ENCODE measurements at regions not wholly inside any gene's neighbourhood (a gene's known extent, or its start where the extent isn't known, plus 50 kb on each side); places are given as distances from the start of the nearest gene placed in this dataset.

DNA sequence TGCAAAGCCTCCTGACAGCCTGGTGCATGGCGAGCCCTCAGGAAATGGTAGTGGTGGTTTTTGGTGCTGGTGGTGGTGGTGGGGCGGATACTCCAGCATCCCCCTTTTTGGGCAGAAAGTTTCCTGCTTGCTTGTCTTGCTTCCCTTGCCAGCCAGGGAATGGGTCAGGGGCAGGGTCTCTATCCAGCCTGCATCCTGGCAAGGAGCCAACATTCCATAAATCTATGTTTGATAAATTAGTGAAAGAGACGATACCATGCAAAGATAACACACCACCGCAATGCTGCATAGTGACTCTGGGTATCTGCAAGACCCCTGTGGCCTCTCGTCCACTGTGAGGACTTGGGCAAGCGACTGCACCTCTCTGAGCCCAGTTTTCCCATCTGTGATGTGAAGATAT, 246.2 kb downstream of the LRFN2 start:
- DNase-seq = no peak

DNA sequence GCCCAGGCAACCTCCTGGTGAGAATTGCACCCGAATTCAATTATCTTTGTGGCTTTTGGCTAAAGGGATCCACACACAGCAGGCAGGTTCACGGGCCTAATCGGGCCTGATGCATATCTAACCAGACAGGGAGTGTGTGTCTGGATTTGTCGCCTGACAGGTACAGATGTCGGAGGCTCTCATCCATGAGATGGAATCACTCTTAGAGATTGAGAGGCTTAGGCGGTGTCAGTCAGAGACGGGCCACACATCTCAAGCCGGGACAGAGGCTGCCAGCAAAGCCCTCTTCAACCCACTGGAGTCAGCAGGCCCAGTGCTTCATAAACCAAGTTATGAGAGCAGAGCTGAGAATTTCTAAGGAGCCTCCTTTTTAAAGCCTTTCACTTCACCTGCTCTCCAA, 247.0 kb downstream of the LRFN2 start:
- no peak for DNase-seq

DNA sequence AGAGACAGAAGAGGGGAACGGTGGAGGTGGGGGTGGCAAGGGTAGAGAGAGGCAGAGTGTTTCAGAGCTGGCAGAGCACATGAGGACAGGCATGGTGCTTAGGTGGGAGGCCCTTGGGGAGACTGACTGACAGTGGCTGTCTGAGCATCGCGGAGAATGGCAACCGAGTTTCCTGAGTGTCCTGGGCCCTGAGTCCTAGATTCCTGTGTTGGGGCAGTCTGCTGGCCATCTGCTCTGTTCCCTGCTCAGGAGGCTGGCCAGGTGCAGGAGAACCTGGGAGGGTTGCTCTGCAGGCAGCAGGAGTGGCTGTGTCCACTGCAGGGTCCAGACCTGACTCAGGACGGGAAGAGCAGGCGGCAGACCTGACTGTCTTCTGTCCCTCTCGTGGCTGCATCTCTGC, 248.9 kb downstream of the LRFN2 start:
- no peak for DNase-seq

DNA sequence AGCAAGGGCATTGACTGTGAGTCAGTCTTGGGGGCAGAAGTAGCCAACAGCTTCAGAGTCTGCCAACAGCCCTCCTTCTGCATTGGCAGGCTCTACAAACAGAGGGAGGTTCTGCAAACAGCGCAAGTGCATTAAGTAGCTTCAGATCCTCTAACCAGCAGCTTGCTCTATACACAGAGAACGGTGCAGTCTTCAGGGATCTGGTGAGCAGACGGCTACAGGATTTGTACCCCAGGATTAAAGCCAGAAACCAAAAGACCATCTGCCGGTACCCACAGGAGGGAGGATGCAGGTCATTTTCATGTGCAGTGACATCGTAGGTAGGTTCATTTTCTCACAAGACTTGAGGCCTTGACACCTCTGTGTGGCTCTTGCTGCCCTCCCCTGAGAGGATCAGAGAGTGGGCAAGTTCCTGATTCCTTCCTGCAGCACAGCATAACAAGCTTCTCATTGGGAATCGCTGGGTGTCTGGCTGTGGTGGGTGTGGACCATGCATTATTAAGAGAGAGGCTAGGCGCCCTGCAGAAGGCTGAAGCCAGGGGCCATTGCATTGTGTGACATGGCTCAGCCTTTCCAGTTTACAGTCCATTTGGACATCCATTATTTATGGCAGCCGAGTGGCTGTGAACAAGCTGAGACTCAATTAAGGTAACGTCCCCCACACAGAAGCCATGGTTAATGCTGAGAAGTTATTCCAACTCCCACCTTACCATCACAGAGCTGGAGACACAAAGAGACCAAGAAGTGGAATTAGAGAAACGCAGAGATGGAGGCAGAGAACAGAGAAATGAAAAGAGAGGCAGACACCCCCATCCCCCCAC, 250.0 kb downstream of the LRFN2 start:
- no peak for DNase-seq

DNA sequence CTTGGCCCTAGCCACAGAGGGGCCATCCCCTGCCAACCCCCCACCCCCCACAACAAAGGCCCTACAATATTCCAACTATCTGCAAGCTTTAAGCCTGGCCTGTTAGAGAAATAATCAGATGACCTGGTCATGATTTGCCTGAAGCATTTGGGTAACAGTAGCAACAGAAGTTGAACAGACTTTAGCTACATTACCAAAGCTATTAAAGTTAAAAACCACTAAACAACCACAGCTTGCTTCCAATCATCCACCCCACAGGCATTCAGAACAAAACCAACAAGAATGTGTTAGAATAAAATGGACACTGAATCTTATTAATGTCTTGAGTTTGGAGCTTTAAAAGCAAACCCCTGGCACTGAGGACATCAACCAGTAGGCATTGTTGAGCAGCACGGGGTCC, 250.9 kb downstream of the LRFN2 start:
- DNase-seq = no peak

DNA sequence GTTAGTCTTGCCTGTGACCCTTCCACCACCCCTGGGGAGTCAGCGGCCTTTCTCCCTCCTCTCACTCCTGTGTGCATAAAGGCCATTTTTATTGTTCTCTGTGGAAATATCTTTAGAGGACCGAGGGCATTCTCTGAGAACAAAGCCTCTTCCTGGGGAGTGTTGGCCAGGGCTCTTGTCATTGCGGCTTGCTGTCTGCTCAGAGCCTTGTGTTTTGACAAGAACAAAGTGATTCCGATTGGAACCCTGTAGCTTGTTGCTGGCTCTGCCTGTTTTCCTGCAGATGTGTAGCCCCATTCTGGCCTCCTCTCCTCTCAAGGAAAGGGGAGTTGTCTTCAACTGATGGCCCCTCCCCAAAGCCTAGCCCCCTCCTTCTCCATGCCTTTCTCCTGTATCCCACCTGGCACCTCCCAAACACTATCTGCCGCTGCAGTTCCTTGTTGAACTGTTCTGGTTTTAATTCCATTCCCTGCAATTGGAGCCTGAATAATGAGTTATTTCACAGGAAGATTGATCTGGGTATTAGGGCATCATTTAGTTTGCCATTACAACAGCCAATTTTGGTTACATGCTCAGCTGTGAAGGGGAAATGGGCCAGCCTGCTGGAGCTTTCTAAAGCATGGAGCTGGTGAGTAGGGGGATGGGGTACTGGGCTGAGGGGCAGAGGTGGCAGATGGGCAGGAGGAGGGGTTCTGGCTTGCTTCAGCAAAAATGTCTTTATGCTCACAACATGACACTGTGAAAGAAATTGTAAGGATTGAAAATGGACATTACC, 252.5 kb downstream of the LRFN2 start:
- no peak for DNase-seq

DNA sequence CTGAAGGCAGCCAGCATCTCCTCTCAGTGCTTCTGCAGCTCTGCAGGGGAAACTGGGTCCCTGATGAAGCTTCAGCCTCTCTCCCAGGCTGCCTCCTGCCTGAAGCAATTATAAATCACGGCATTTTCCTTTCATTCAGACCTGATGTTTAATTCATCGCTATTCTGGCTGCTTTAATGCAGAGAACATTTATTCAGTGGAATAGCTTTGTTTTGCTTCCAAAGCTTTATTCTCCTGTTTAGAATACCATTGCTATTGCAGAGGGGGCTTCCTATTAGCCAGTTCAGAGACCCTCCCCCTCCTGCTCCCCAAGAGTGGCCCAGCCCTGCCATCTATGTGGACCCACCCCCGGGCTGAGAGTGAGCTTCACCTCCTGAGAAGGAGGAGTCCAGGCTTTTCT, 255.6 kb downstream of the LRFN2 start:
- no peak for DNase-seq

DNA sequence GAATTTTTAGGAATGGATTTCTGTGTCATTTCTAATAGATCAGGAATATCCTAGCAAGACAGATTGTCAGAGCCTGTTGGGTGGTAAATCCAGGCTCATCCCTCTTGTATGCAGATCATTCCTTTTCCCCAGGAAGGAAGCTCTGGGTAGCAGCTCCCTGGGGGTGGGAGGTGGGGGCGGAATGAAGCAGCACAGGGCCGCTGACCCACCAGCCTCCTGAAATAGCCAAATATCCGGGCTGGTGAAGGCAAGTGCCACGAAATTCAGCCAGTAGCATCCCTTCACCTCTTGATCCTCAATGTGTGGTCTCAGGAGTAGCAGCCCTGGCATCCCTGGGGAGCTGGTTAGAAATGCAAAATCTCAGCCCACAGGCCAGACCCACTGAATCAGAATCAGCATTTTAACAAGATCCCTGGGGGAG, 256.9 kb downstream of the LRFN2 start:
- no peak for DNase-seq

DNA sequence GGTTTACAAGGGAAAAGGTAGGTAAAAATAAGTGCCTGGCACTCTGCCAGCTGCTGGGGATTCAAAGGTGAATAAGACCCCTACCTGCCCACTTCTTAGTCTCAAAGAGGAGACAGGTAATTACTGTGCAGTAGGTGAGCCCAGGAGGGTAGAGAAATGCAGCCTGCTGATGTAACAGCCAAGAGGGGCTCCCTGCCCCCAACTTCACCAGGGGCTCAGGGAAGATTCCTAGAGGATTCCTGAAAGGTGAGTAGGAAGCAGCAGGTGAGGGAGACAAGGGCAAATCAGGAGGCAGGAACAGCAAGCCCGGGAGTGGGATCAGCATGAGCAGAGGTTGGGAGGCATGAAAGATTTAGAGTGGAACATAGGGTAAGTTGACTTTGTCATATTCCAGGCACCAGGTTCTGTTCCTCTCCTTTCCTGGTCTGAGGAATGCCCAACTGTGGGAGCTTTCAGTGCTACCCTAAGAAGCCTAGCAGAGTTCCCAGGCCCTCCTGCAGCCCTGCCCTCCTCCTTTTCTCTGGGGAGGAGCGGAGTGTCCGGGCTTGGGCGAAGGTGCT, 258.1 kb downstream of the LRFN2 start:
- no peak for DNase-seq

DNA sequence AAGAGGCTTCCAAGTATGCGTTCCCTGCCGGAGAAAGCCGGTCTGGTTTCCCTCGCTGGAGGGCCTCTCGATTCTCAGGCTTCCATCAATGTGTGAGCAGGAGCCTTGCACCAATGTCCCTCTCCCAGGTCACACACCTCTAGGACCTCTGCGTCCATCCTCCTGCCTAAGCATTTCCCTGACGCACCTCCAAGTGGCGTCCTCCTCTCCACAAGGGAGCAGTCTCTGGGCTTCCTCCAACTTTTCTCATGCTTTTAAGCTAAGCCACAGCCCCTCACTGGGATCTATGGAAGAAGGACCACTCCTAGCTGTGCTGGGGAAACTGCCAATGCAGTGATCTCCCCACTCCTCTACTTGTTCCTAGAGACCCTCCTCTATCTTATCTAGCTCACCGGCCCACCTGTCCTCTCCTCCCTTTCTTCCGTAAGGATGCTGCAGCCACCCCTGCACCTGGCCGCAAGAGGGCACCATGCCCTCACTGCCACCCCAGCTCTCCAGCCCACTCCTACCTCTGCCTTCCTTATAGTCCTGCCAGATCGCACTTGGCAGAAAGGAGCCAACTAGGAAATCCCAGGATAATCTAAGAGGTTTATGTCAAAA, 258.7 kb downstream of the LRFN2 start:
- DNase-seq = no peak

DNA sequence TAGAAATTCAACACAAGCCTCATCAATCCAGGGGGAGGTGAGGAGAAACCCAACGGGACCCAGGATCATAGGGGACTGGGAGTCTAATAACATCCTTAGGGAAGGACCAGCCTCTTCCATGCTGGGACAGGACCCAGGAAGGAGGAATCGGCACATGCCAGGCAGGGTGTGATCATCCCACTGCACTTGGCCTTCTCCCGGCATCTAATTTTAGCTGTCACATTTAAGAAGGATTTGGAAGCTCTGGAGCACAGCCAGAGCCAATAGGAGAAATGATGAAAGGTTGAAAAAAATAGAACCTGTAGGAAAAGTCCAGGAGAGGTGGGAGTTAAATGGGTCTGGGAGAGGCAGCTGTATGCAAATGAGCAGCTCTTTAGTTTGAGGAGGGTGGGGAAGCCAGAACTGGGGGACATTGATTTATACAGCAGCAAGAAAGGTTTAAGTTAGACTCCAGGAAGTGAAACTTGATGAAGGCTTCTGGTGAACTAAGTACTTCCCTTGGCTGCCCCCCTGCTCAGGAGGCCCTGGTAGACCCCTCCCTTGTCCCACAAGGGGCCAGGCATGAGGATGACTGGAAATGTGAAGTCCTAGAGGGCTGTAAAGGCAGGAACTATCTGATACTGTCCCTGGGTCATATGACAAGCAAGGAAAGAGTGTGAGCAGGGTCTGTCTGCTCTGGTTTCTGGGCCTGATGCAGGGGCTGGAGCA, 260.3 kb downstream of the LRFN2 start:
- no peak for DNase-seq

DNA sequence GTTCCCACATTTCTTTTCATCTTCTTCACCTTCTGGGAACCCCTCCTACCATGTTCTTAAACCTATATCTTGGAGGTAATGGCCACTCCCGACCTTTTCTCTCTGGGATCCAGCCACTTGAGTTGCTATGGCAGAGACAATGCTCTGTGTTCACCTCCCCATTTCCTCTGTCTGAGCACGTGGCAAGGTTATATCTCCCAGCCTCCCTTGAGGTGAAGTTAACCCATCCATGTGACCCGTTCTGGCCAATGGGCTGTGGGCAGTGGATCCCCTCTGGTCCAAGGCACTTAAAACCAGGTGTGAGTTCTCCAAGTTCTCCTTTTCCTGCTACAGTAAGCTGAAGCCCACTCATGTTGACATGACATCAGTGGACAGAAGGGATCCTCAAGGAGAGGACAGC, 261.4 kb downstream of the LRFN2 start:
- DNase-seq = no peak

DNA sequence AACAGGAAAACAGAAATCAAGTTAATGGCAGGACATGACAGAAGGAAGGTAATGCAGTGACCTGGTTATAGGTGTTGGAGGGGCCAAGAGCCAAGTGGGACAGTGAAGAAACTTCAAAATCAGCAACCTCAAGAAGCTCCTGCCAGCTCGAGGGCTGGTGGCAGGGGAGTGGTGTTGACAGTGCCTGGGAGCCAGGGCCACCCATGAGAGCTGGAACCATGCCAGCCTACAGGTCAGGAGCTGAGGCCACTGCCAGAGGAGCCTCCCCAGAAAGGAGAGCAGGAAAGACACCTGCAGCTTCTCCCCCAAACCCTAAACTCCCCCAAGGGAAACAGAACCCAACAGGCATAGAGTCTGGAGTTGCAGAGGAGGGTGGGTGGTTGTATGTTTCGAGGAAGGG, 262.1 kb downstream of the LRFN2 start:
- no peak for DNase-seq

DNA sequence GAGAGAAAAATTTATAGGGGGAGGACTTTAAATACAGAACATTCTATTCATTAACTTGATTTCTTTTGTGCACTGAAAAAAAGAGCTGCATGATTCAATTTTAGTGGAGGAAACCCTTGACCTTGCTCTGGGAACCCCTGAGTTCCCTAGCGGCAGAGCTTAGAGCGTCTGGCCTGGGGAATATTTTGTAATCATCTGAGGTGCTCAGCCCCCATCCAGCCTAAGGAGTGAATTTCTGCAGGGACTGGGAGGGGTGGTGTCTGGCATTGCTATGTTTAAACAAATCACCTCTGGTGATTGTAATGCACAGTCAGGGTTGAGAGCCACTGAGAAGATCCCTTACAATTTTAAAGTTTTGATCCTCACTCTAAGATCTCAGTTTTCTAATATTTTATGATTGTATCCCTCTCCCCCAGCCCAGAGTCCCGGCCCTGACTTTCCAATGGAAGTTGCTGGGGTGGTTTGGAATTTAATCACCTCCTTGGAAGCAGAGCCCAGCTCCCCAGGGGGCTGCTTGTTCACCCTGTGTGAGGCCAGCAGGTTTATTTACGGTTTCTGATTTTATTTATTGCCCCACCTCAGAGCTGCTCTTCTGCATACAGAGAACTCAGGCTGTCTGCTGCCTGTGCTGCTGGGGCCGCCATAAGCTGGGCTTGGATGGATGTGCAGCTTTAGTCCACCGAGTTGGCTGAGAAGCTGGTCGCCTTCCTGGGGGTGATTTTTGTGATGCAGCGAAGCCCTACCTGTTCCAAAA, 263.1 kb downstream of the LRFN2 start:
- no peak for DNase-seq

DNA sequence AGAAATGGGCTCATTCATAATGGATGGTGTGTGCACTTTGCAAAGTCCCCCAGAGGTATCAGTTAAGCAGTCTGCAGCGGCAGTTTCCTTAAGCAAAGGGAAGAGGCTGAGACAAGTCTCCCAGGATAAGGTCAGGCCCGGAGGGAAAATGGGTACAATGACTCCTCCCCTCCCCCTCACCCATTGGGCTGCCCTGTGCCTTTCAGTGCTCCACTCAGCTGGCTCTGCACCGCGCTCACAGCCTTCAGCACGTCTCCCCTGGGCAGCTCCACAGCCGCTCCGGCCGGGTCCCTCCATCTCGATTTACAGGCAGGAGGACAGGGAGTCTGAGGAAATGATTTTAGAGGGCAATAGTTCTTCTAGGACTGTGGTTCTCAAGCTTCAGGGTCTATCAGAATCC, 264.8 kb downstream of the LRFN2 start:
- no peak for DNase-seq

DNA sequence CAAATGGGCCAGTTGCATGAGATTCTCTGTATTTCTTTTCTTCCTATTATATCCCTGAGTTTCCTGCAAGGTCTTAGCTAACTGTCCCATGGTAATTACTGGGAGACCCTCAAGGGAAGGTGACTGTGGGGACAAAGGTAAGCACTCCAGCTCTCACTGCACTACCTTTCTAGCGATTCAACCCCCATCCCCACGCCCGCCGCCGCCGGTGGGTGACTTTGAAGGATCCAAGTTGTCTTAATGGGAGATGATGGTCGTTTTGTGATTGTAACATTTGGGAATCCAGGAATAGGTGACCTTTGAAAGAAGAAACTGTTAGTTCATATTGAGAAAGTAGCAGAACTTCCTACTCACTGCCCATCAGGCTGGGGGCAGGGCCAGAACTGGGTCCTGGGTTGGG, 265.5 kb downstream of the LRFN2 start:
- no peak for DNase-seq

DNA sequence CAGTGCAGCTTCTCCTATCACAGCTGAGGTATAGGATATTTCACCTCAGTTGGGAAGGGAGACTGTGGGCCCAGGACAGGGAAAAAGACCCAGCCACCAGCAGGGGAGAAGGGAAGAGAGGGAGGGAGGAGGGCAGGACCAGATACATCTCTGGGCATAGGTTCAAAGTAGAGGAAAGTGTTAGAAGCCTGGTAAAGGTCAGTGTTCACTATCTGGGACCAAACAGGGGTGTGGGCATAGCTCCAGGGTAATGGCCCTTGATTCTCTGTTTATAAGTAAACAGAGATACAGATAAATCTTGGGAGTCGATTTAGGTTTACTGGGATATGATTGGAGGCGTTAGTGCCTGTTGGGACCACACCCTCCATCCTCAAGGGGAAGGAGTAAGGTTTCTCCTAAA, 266.2 kb downstream of the LRFN2 start:
- DNase-seq = no peak

DNA sequence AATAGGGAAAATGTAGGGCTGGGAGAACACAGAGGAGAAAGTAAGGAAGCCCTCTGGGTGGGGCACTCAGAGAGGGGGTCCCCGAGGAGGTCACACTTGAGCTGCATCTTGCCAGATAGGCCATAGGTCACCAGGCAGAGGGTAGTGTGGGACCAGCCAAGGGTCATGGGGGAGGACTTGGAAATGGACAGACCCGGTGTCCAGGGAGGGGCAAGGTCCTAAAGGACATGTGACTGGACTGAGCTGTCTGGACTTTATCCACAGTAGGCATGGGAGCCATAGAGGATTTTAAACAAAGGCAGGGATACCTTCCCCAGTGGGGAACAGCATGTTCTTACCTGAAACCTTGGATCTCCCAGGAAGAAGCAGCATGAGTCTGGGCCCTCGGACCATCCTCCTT, 266.7 kb downstream of the LRFN2 start:
- DNase-seq = no peak

DNA sequence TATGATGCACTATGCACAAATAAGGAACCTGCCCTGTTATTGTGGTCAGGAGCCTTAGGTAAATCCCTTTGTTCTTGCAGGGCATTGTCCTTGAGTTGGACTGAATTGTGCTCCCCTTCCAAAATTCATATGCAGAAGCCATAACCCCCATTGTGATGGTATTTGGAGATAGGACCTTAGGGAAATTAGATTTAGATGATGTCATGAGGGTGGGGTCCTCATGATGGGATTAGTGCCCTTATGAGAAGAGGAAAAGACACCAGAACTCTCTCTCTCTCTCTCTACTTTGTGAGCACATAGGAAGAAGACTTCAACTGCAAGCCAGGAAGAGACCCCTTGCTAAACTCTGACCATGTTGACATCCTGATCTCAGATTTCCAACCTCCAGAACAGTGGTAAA, 268.0 kb downstream of the LRFN2 start:
- no peak for DNase-seq

DNA sequence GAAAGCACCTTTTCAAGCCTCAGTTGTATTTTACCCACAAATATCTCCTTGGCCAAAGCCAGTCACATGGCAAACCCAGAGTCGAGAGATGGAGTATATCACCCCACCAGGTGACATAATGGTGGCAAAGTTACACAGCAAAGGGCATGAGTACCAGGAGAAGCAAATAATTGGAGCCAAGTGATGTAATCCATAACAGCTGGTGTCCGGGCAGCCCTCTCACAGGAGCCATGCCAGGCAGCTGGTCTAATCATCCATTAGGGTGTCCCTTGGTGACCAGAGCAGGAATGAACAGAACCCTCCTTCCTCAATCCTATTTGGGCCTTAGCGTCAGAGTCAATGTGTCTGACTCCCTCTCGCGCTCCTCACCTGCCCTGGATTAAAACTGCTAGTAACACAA, 272.1 kb downstream of the LRFN2 start:
- DNase-seq = no peak

DNA sequence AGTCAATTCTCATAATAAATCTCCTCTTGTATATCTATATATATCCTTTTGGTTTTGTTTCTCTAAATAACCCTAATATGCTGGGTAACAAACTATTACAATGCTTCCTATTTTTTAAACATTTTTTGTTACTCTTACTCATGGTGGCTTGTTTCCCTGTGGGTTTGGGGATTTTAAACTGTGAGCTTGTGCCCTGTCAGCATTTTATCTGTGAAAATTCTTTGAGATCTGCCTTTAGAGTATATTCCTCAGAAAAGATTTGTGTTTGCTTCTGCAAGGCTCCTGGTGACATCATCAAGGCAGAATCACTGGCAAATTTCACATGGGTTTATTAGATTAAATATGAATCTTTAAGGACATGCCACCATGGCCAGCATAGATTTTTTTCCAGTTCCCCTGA, 273.6 kb downstream of the LRFN2 start:
- DNase-seq = no peak
